Vagina (tissue), 2 donors: ENCODE measurements at regions not wholly inside any gene's neighbourhood (a gene's known extent, or its start where the extent isn't known, plus 50 kb on each side); places are given as distances from the start of the nearest gene placed in this dataset.

ENCODE experiments used
- CTCF ChIP-seq, 3 experiments: fragments of 450-650 bp in 2 of 3; fragments of 200-600 bp in 1 of 3; sonication (generic) in 1 of 3; IDR thresholded peaks; one replicate each; pipeline ENCODE4 v1.5.1; 2017 to 2019; ENCODE audit warnings: antibody characterized with exemption in 3 of 3, mild to moderate bottlenecking in 2 of 3, moderate library complexity in 2 of 3
- POLR2AphosphoS5 ChIP-seq, 2 donors: sonication (generic); formaldehyde crosslinking; IDR thresholded peaks; one replicate each; pipeline ENCODE4 v1.9.0; 2017; ENCODE audit warnings: antibody characterized with exemption in 2 of 2, mild to moderate bottlenecking in 2 of 2, low read depth in 1 of 2; ENCODE audit not compliant: insufficient read depth in 1 of 2

GRCh38 chr15:87537295-87537694, 719.2 kb downstream of the NTRK3 start:
- TF ChIP-seq CTCF (IDR thresholded peaks at IDR 0.05) (no peak), POLR2AphosphoS5 (IDR thresholded peaks at IDR 0.05; ENCODE audit: insufficient read depth in 1 of 2, low read depth in 1 of 2) (no peak)
